OCI-LY1 (cell line): ENCODE measurements at regions not wholly inside any gene's neighbourhood (a gene's known extent, or its start where the extent isn't known, plus 50 kb on each side); places are given as distances from the start of the nearest gene placed in this dataset.

Source experiments
- CTCF ChIP-seq: fragments of 200-600 bp; sonication (generic), shearing (Covaris generic); IDR thresholded peaks from 2 replicates; pipeline ENCODE4 v1.5.1; 2017; ENCODE audit warnings: mild to moderate bottlenecking, antibody characterized with exemption, low read length, moderate library complexity, mixed read lengths
- EZH2 ChIP-seq: fragments of 200-600 bp; sonication (generic), shearing (Covaris generic); IDR thresholded peaks from 2 replicates; pipeline ENCODE4 v1.8.0; 2017; ENCODE audit warnings: borderline replicate concordance, mixed run types, mild to moderate bottlenecking, antibody characterized with exemption, low read length, moderate library complexity, mixed read lengths

- TF ChIP-seq CTCF (no peak), EZH2 (no peak)
Observed at GRCh38 chr12:40515041-40515816, 177.0 kb upstream of the CNTN1 start.
